ENCODE measurements at regions not wholly inside any gene's neighbourhood (a gene's known extent, or its start where the extent isn't known, plus 50 kb on each side); places are given as distances from the start of the nearest gene placed in this dataset.

- no peak overlapping the region for H3K27ac Mint-ChIP-seq
- H3K4me1 Mint-ChIP-seq = no peaks in the 10 kb centered on the region
- DNase-seq = no peak
- no peaks in the 10 kb centered on the region for H3K36me3 Mint-ChIP-seq
- no peak overlapping the region for H3K4me3 Mint-ChIP-seq
- CTCF ChIA-PET = no interaction called here
- H3K9me3 Mint-ChIP-seq = peaks cover 8% of the 10 kb centered on the region
- H3K27me3 Mint-ChIP-seq = no peaks in the 10 kb centered on the region
These were observed 556.2 kb upstream of the SUCLG2 start for GRCh38 chr3:68210635-68211034.

- Mint-ChIP-seq H3K4me1 (no peaks in the 10 kb centered on the region), H3K36me3 (peaks cover 4% of the 10 kb centered on the region), H3K27me3 (no peaks in the 10 kb centered on the region), H3K9me3 (peaks cover 17% of the 10 kb centered on the region), H3K4me3 (no peak overlapping the region), H3K27ac (no peak overlapping the region)
- no peak for DNase-seq
- CTCF ChIA-PET = no interaction called here
These were observed 552.9 kb upstream of the SUCLG2 start for GRCh38 chr3:68207327-68207726.

- CTCF ChIA-PET = no interaction called here
- Mint-ChIP-seq H3K9me3 (peaks cover 12% of the 10 kb centered on the region), H3K4me3 (no peak overlapping the region), H3K27ac (no peak overlapping the region), H3K27me3 (no peaks in the 10 kb centered on the region), H3K4me1 (no peaks in the 10 kb centered on the region), H3K36me3 (peaks cover 4% of the 10 kb centered on the region)
- DNase-seq = no peak
These were observed 552.2 kb upstream of the SUCLG2 start for GRCh38 chr3:68206524-68207117.

GRCh38 chr3:68186733-68187132, 532.3 kb upstream of the SUCLG2 start:
- Mint-ChIP-seq H3K27ac (no peak overlapping the region), H3K4me1 (no peaks in the 10 kb centered on the region)
- CTCF ChIA-PET = interaction anchor here (0.6 to 0.7 kb wide), 2 partner anchors 73 to 1342 kb away, joined by 3 to 4 read pairs; no protein-coding TSS in a partner anchor

GRCh38 chr3:68176600-68176999, 522.2 kb upstream of the SUCLG2 start:
- no peaks in the 10 kb centered on the region for H3K36me3 Mint-ChIP-seq
- CTCF ChIA-PET = no interaction called here
- no peak overlapping the region for H3K27ac Mint-ChIP-seq

More at GRCh38 chr3:68186733-68187132, 532.3 kb upstream of the SUCLG2 start:
- H3K4me3 Mint-ChIP-seq = no peak overlapping the region
- no peaks in the 10 kb centered on the region for H3K36me3 Mint-ChIP-seq
- H3K9me3 Mint-ChIP-seq = peaks cover 11% of the 10 kb centered on the region
- DNase-seq = no peak
- H3K27me3 Mint-ChIP-seq = no peaks in the 10 kb centered on the region

GRCh38 chr3:68173012-68173634, 518.7 kb upstream of the SUCLG2 start:
- Mint-ChIP-seq H3K27ac (no peak overlapping the region), H3K9me3 (peaks cover 38% of the 10 kb centered on the region), H3K27me3 (no peaks in the 10 kb centered on the region), H3K36me3 (no peaks in the 10 kb centered on the region), H3K4me3 (no peak overlapping the region), H3K4me1 (no peaks in the 10 kb centered on the region)
- no peak for DNase-seq
- CTCF ChIA-PET = no interaction called here

More at GRCh38 chr3:68176600-68176999, 522.2 kb upstream of the SUCLG2 start:
- Mint-ChIP-seq H3K4me1 (no peaks in the 10 kb centered on the region), H3K9me3 (peaks cover 27% of the 10 kb centered on the region), H3K27me3 (no peaks in the 10 kb centered on the region), H3K4me3 (no peak overlapping the region)
- no peak for DNase-seq

- no peak overlapping the region for H3K27ac Mint-ChIP-seq
- CTCF ChIA-PET = no interaction called here
- DNase-seq = no peak
- H3K27me3 Mint-ChIP-seq = no peaks in the 10 kb centered on the region
- H3K9me3 Mint-ChIP-seq = peaks cover 38% of the 10 kb centered on the region
- no peak overlapping the region for H3K4me3 Mint-ChIP-seq
- H3K4me1 Mint-ChIP-seq = no peaks in the 10 kb centered on the region
- H3K36me3 Mint-ChIP-seq = no peaks in the 10 kb centered on the region
These were observed 517.6 kb upstream of the SUCLG2 start for GRCh38 chr3:68172039-68172438.

GRCh38 chr3:68163968-68164367, 509.6 kb upstream of the SUCLG2 start:
- H3K36me3 Mint-ChIP-seq = no peaks in the 10 kb centered on the region
- H3K4me1 Mint-ChIP-seq = no peaks in the 10 kb centered on the region
- no peaks in the 10 kb centered on the region for H3K27me3 Mint-ChIP-seq
- CTCF ChIA-PET = no interaction called here
- no peak overlapping the region for H3K4me3 Mint-ChIP-seq
- DNase-seq = no peak
- peaks cover under 1% of the 10 kb centered on the region for H3K9me3 Mint-ChIP-seq
- no peak overlapping the region for H3K27ac Mint-ChIP-seq

GRCh38 chr3:68163062-68163461, 508.6 kb upstream of the SUCLG2 start:
- H3K9me3 Mint-ChIP-seq = peaks cover 3% of the 10 kb centered on the region
- DNase-seq = no peak
- no peaks in the 10 kb centered on the region for H3K4me1 Mint-ChIP-seq
- H3K27me3 Mint-ChIP-seq = no peaks in the 10 kb centered on the region
- H3K4me3 Mint-ChIP-seq = no peak overlapping the region
- CTCF ChIA-PET = no interaction called here
- no peak overlapping the region for H3K27ac Mint-ChIP-seq
- no peaks in the 10 kb centered on the region for H3K36me3 Mint-ChIP-seq

GRCh38 chr3:68162644-68163043, 508.2 kb upstream of the SUCLG2 start:
- CTCF ChIA-PET = no interaction called here
- DNase-seq = no peak
- H3K36me3 Mint-ChIP-seq = no peaks in the 10 kb centered on the region
- no peaks in the 10 kb centered on the region for H3K27me3 Mint-ChIP-seq
- H3K27ac Mint-ChIP-seq = no peak overlapping the region
- peaks cover 3% of the 10 kb centered on the region for H3K9me3 Mint-ChIP-seq
- H3K4me3 Mint-ChIP-seq = no peak overlapping the region
- H3K4me1 Mint-ChIP-seq = no peaks in the 10 kb centered on the region

- no peaks in the 10 kb centered on the region for H3K36me3 Mint-ChIP-seq
- CTCF ChIA-PET = no interaction called here
These were observed 496.9 kb upstream of the SUCLG2 start for GRCh38 chr3:68151359-68151758.

GRCh38 chr3:68148447-68148846, 494.0 kb upstream of the SUCLG2 start:
- H3K27me3 Mint-ChIP-seq = no peaks in the 10 kb centered on the region
- H3K4me1 Mint-ChIP-seq = no peaks in the 10 kb centered on the region
- no peak overlapping the region for H3K4me3 Mint-ChIP-seq
- H3K27ac Mint-ChIP-seq = no peak overlapping the region
- no peak for DNase-seq
- CTCF ChIA-PET = no interaction called here
- no peaks in the 10 kb centered on the region for H3K9me3 Mint-ChIP-seq
- no peaks in the 10 kb centered on the region for H3K36me3 Mint-ChIP-seq

More at GRCh38 chr3:68151359-68151758, 496.9 kb upstream of the SUCLG2 start:
- Mint-ChIP-seq H3K27ac (no peak overlapping the region), H3K27me3 (no peaks in the 10 kb centered on the region), H3K4me3 (no peak overlapping the region), H3K4me1 (no peaks in the 10 kb centered on the region), H3K9me3 (no peaks in the 10 kb centered on the region)
- no peak for DNase-seq

GRCh38 chr3:68142441-68142840, 488.0 kb upstream of the SUCLG2 start:
- H3K9me3 Mint-ChIP-seq = no peaks in the 10 kb centered on the region
- no peak overlapping the region for H3K4me3 Mint-ChIP-seq
- CTCF ChIA-PET = no interaction called here
- H3K27me3 Mint-ChIP-seq = no peaks in the 10 kb centered on the region
- H3K4me1 Mint-ChIP-seq = no peaks in the 10 kb centered on the region
- no peak for DNase-seq
- no peaks in the 10 kb centered on the region for H3K36me3 Mint-ChIP-seq
- H3K27ac Mint-ChIP-seq = no peak overlapping the region

GRCh38 chr3:68139897-68140296, 485.5 kb upstream of the SUCLG2 start:
- H3K36me3 Mint-ChIP-seq = no peaks in the 10 kb centered on the region
- H3K4me3 Mint-ChIP-seq = no peak overlapping the region
- CTCF ChIA-PET = no interaction called here
- no peaks in the 10 kb centered on the region for H3K27me3 Mint-ChIP-seq
- no peaks in the 10 kb centered on the region for H3K4me1 Mint-ChIP-seq
- H3K27ac Mint-ChIP-seq = no peak overlapping the region
- no peak for DNase-seq
- no peaks in the 10 kb centered on the region for H3K9me3 Mint-ChIP-seq

GRCh38 chr3:68136411-68136810, 482.0 kb upstream of the SUCLG2 start:
- CTCF ChIA-PET = no interaction called here
- Mint-ChIP-seq H3K9me3 (peaks cover 8% of the 10 kb centered on the region), H3K36me3 (no peaks in the 10 kb centered on the region), H3K4me1 (no peaks in the 10 kb centered on the region), H3K4me3 (no peak overlapping the region), H3K27ac (no peak overlapping the region), H3K27me3 (no peaks in the 10 kb centered on the region)
- no peak for DNase-seq
